ENCODE measurements at regions not wholly inside any gene's neighbourhood (a gene's known extent, or its start where the extent isn't known, plus 50 kb on each side); places are given as distances from the start of the nearest gene placed in this dataset.

DNA sequence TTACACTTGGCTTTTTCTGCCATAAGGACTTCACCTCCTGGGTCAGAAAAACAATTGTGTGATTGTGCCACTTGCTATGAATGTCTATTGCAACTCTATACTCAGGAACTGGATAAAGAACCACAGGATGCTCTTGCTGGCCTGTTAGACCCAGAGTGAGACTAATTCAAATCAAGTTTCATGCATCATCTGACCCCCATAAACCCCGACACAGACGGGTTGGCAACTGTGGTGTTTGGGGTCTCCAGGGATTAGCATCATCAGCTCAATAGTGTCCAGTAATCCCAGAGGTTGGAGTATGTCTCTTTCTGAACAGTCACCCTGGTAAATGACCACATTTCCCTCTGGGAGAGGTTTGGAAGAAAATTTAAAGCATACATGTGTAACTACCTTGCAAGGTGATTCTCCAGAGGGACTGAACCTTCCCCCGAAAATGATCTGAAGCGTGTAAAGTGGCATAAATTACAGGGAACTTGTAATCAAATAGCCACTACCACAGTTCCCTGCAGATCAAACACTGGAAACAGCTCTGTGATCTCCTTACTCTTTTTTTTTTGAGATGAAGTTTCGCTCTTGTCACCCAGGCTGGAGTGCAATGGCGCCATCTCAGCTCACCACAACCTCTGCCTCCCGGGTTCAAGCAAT is 1097.6 kb downstream of the TBC1D22A start:
- H3K14ac ChIP-seq (replicated peaks; ENCODE audit: low read depth, low read length), result no peak overlapping the region
- no peak overlapping the region for H2BK120ac ChIP-seq (ENCODE audit: low read depth, low read length)
- no peak overlapping the region for H2BK20ac ChIP-seq (ENCODE audit: low read depth, low read length)
- no peak overlapping the region for H2AK5ac ChIP-seq (ENCODE audit: low read depth, low read length)
- H3K4ac ChIP-seq (ENCODE audit: low read depth, low read length), result no peak overlapping the region
- no peak overlapping the region for H3K4me3 ChIP-seq (ENCODE audit: insufficient read depth, low read depth, low read length)
- H4K8ac ChIP-seq (ENCODE audit: low read depth in 2 of 2, low read length in 2 of 2), result no peak overlapping the region
- no peak for ATAC-seq (ENCODE audit: low read depth)
- H4K91ac ChIP-seq (ENCODE audit: insufficient read depth, low read depth, low read length), result no peak overlapping the region
- DNase-seq, result no peak
- no peaks in the 10 kb centered on the region for H3K79me1 ChIP-seq (ENCODE audit: low read depth in 1 of 2, low read length in 2 of 2)
- BruUV-seq (replicated peaks), result no TSS peak
- H3K36me3 ChIP-seq (ENCODE audit: control insufficient read depth, insufficient read depth, low read length), result no peaks in the 10 kb centered on the region
- no peak overlapping the region for H3K4me2 ChIP-seq (ENCODE audit: low read depth, low read length)
- intact Hi-C loops (cut with micrococcal nuclease) (no loop called here), in situ Hi-C loops (cut with MboI; ENCODE audit: low sequenced_read_pairs) (no loop called here), dilution Hi-C loops (cut with HindIII; ENCODE audit: low sequenced_read_pairs, unreplicated experiment) (no loop called here)
- peaks cover 19% of the 10 kb centered on the region for H3K9me3 ChIP-seq (ENCODE audit: control insufficient read depth, insufficient read depth, low read length)
- no peak overlapping the region for H2AK9ac ChIP-seq (replicated peaks; ENCODE audit: low read depth, low read length, poor library complexity)
- no peak overlapping the region for H3K9ac ChIP-seq (ENCODE audit: low read depth, low read length)
- H3K18ac ChIP-seq (ENCODE audit: low read depth, low read length), result no peak overlapping the region
- no peak overlapping the region for H3K56ac ChIP-seq (ENCODE audit: extremely low read depth, insufficient read depth, low read length)
- no peak overlapping the region for H2AFZ ChIP-seq (replicated peaks; ENCODE audit: low read length, poor library complexity)
- no peak overlapping the region for H3K27ac ChIP-seq (ENCODE audit: insufficient read depth, low read length)
- H2BK15ac ChIP-seq (ENCODE audit: low read depth, low read length), result no peak overlapping the region
- TF ChIP-seq MXI1 (IDR thresholded peaks at IDR 0.05; ENCODE audit: borderline replicate concordance, low read depth, low read length) (no peak), BHLHE40 (IDR thresholded peaks at IDR 0.05; ENCODE audit: low read depth, low read length) (no peak), RFX5 (IDR thresholded peaks at IDR 0.05; ENCODE audit: low read depth, low read length) (no peak), SMC3 (IDR thresholded peaks at IDR 0.05; ENCODE audit: low read depth, low read length) (no peak), CEBPB (IDR thresholded peaks at IDR 0.05; ENCODE audit: low read depth, low read length) (no peak), CHD1 (IDR thresholded peaks at IDR 0.05; ENCODE audit: low read depth, low read length) (no peak), RCOR1 (IDR thresholded peaks at IDR 0.05; ENCODE audit: insufficient replicate concordance, low read length) (no peak), MAZ (IDR thresholded peaks at IDR 0.05; ENCODE audit: borderline replicate concordance, low read depth, low read length) (no peak), FOS (IDR thresholded peaks at IDR 0.05; ENCODE audit: low read depth, low read length) (no peak), CTCF (conservative IDR thresholded peaks at IDR 0.05; ENCODE audit: low read depth, low read length) (no peak), MAFK (IDR thresholded peaks at IDR 0.05; ENCODE audit: low read depth, low read length) (no peak), NFE2L2 (IDR thresholded peaks at IDR 0.05; ENCODE audit: low read depth, low read length) (no peak), RAD21 (IDR thresholded peaks at IDR 0.05; ENCODE audit: low read length) (no peak), POLR2A (IDR thresholded peaks at IDR 0.05; ENCODE audit: low read depth, low read length) (no peak)
- TF ChIP-seq, protein P1, sequence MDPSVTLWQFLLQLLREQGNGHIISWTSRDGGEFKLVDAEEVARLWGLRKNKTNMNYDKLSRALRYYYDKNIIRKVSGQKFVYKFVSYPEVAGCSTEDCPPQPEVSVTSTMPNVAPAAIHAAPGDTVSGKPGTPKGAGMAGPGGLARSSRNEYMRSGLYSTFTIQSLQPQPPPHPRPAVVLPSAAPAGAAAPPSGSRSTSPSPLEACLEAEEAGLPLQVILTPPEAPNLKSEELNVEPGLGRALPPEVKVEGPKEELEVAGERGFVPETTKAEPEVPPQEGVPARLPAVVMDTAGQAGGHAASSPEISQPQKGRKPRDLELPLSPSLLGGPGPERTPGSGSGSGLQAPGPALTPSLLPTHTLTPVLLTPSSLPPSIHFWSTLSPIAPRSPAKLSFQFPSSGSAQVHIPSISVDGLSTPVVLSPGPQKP (IDR thresholded peaks at IDR 0.05; ENCODE audit: borderline replicate concordance, low read depth, low read length), result no peak
- TF ChIP-seq, protein P2, sequence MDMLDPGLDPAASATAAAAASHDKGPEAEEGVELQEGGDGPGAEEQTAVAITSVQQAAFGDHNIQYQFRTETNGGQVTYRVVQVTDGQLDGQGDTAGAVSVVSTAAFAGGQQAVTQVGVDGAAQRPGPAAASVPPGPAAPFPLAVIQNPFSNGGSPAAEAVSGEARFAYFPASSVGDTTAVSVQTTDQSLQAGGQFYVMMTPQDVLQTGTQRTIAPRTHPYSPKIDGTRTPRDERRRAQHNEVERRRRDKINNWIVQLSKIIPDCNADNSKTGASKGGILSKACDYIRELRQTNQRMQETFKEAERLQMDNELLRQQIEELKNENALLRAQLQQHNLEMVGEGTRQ (IDR thresholded peaks at IDR 0.05; ENCODE audit: low read depth, low read length), result no peak
- H2BK5ac ChIP-seq (ENCODE audit: low read depth, low read length, poor library complexity, severe bottlenecking), result no peak overlapping the region
- CTCF ChIA-PET, result interaction anchor here (0.8 kb wide), 1 partner anchor 178 kb away, joined by 3 read pairs; no protein-coding TSS in a partner anchor
- H3K4me1 ChIP-seq (ENCODE audit: control insufficient read depth, insufficient read depth, low read length), result no peaks in the 10 kb centered on the region
- no peak overlapping the region for H3K23ac ChIP-seq (ENCODE audit: low read depth, low read length)
- H3K27me3 ChIP-seq (ENCODE audit: control insufficient read depth, insufficient read depth, low read length), result no peaks in the 10 kb centered on the region
- no peak overlapping the region for H4K5ac ChIP-seq (ENCODE audit: low read depth, low read length)
- POLR2A ChIA-PET (ENCODE audit: unreplicated experiment), result no interaction called here
- WGBS, 2 experiments (ENCODE audit: extremely low coverage in 2 of 2, insufficient read length in 1 of 2), result no CpG with 5 or more reads among the region's 7 CpGs
- H4K20me1 ChIP-seq (ENCODE audit: insufficient read depth, low read length), result no peaks in the 10 kb centered on the region
- H3K9me1 ChIP-seq (ENCODE audit: insufficient read depth, low read length), result no peaks in the 10 kb centered on the region

Data from IMR-90 (cell line).